ENCODE measurements at regions not wholly inside any gene's neighbourhood (a gene's known extent, or its start where the extent isn't known, plus 50 kb on each side); places are given as distances from the start of the nearest gene placed in this dataset.
A peak's percentile ranks its signal among the peaks of the same experiment; 100 is the strongest.

DNA sequence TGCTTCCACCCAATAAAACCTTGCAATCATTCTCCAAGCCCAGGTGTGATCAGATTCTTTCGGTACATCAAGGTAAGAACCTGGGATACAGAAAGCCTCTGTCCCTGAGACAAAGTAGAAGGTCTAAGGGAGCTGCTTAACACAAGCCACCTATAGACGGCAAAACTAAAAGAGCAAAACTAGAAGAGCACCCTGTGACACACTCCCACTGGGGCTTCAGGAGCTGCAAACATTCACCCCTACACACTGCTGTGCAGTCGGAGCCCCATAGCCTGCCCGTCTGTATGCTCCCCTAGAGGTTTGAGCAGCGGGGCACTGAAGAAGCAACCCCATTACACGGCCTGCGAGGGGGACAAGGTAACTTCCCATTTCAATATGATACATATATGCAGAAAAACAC lies 179.6 kb upstream of the CDH9 start:
- no peak for DNase-seq (ENCODE audit: low read depth)
- TF ChIP-seq, protein P1, sequence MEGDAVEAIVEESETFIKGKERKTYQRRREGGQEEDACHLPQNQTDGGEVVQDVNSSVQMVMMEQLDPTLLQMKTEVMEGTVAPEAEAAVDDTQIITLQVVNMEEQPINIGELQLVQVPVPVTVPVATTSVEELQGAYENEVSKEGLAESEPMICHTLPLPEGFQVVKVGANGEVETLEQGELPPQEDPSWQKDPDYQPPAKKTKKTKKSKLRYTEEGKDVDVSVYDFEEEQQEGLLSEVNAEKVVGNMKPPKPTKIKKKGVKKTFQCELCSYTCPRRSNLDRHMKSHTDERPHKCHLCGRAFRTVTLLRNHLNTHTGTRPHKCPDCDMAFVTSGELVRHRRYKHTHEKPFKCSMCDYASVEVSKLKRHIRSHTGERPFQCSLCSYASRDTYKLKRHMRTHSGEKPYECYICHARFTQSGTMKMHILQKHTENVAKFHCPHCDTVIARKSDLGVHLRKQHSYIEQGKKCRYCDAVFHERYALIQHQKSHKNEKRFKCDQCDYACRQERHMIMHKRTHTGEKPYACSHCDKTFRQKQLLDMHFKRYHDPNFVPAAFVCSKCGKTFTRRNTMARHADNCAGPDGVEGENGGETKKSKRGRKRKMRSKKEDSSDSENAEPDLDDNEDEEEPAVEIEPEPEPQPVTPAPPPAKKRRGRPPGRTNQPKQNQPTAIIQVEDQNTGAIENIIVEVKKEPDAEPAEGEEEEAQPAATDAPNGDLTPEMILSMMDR (IDR thresholded peaks at IDR 0.05; ENCODE audit: insufficient read depth, low read depth, low read length, missing control alignments) = no peak
- H3K4me3 ChIP-seq (ENCODE audit: low read length) = no peak overlapping the region

DNA sequence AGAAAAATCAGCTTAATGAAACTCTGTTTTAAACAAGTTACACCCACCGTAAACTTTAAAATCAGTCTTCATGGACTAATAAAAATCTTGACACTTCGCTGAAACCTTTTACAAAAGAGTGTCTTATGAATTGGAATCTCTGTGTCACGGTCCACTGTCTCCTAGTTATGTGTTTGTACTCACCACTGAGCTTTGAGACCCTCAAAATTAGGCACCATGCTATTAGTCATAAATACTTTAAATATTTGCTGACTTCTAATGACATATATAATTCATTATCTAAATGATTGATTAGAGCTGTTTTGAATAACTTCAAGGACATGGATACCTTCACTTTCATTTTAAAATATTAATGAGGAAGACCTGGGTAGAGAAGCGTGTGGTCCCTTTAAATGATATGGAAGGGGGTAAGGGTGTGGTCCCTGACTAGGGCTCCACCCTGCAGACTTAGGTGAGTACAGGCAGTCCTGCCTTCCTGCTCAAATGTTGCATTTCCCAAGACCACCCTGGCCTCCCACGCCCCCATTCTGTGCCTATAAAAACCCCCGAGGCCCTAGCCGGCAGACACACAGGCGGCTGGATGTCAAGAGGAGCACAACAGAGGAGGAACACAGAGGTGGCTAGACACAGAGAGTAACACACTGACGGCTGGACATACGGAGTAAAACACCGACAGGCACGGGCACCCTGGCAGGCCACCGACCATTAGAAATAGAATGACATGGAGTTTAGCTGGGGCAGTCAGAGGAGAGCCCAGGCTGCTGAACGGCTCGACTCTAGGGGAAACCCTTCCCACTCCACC lies 179.0 kb upstream of the CDH9 start:
- no peak for DNase-seq (ENCODE audit: low read depth)
- H3K4me3 ChIP-seq (ENCODE audit: low read length) = no peak overlapping the region
- TF ChIP-seq, protein P1 (IDR thresholded peaks at IDR 0.05; ENCODE audit: insufficient read depth, low read depth, low read length, missing control alignments) = no peak

DNA sequence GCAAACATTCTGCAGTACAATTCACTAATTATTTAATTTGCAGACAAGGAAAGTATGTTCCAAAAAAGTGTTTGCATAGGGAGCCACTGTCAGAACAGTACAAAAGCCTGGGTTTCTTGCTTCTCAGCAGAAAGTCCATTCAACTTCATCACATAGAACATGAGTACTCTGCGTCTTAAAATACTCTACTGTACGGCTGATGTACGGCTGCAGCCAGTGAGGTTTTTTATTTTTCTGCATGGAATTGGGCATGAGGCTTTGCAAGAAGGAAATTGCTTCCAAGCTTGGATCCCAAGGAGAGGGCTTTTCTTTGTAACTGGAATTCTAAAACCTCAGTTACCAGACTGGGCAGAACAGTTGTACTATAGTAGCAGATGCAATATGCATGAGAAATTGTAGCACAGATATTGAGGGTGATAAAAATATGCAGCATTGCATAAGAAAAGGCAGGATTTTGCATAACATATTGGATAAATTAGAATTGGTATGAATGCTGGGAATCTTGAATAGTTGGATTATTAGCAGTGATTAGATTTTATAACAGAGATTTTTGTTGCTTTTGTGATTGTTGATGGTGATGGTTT lies 178.1 kb upstream of the CDH9 start:
- no peak for DNase-seq (ENCODE audit: low read depth)
- no peak overlapping the region for H3K4me3 ChIP-seq (ENCODE audit: low read length)
- TF ChIP-seq, protein P1 (IDR thresholded peaks at IDR 0.05; ENCODE audit: insufficient read depth, low read depth, low read length, missing control alignments) = no peak

DNA sequence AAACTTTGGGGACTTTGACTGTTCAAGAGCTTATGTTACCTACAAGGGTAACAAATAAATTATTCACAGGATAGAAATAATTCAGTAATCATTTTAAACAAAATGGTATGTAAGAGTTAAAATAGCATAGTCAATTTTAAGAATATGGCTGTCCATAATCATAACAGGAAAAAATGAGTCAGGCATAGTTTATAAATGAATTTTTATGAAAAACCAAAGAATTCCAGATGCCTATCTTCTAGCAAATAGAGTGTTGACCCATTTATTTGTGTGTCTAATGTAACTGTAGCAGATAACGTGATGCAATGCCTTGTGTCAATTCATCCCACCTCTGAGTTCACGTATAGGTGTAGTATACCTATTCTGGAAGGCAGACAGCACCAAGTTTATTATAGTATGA lies 169.7 kb upstream of the CDH9 start:
- H3K4me3 ChIP-seq (ENCODE audit: low read length) = no peak overlapping the region
- no peak for DNase-seq (ENCODE audit: low read depth)
- TF ChIP-seq, protein P1 (IDR thresholded peaks at IDR 0.05; ENCODE audit: insufficient read depth, low read depth, low read length, missing control alignments) = no peak

DNA sequence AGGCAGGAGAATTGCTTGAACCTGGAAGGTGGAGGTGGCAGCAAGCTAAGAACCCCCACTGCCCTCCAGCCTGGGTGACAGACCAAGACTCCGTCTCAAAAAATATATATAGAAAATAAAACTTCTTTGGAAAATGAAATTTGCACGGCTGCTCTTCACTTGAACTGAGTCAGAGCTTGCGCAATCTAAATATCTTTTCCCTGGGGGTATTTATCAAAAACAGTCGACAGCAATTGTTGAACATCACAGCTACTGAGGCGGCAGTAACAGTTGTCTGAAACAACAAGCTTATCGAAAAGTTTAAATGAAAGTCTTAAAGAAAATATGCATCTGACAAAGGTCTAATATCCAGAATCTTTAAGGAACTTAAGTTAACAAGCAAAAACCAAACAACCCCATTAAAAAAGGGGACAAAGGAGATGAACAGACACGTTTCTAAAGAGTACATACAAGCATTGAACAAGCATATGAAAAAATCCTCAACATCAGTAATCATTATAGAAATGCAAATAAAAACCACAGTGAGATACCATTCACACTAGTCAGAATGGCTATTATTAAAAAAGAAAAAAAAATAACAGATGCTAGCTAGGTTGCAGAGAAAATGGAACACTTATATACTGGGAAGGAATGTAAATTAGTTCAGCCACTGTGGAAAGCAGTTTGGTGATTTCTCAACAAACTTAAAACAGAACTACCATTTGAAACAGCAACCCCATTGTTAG lies 153.6 kb upstream of the CDH9 start:
- DNase-seq (ENCODE audit: low read depth) = peak; percentile 67
- no peak overlapping the region for H3K4me3 ChIP-seq (ENCODE audit: low read length)
- TF ChIP-seq, protein P1 (IDR thresholded peaks at IDR 0.05; ENCODE audit: insufficient read depth, low read depth, low read length, missing control alignments) = no peak

DNA sequence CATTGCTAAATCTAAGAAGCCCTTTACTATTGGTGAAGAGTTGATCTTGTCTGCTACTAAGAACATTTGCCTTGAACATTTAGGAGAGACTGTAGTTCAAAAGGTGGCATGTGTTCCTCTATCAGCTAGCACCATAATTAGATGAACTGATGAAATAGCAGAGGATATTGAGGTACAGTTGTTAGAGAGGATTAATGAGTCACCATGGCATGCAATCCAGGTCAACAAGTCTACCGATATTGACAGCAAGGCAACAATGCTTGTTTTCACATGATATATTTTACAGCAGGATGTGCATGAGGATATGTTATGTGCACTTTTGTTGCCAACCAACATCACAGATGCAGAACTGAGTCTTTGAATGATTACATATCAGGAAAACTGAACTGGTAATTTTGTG lies 134.3 kb upstream of the CDH9 start:
- peak; percentile 66 for DNase-seq (ENCODE audit: low read depth)
- H3K4me3 ChIP-seq (ENCODE audit: low read length) = no peak overlapping the region

More for the DNA sequence above, 134.3 kb upstream of the CDH9 start:
- TF ChIP-seq, protein P1 (IDR thresholded peaks at IDR 0.05; ENCODE audit: insufficient read depth, low read depth, low read length, missing control alignments) = no peak

Measured in epithelial cell of esophagus (primary cell).